Liver (tissue), 7 donors: ENCODE measurements at regions not wholly inside any gene's neighbourhood (a gene's known extent, or its start where the extent isn't known, plus 50 kb on each side); places are given as distances from the start of the nearest gene placed in this dataset.

Experiments
- DNase-seq: peaks from one replicate; pipeline ENCODE4 v3.0.0-alpha.2; 2017; ENCODE audit warnings: low spot score
- H3K27ac ChIP-seq, 2 donors: one replicate each; pipeline ENCODE4 v1.7.0; 2013; ENCODE audit warnings: inconsistent platforms in 2 of 2, low read length in 2 of 2, control low read depth in 1 of 2, low read depth in 1 of 2, mild to moderate bottlenecking in 1 of 2
- H3K27me3 ChIP-seq, 4 donors: one replicate each; pipeline versions ENCODE4 v1.6.1 to v1.7.0; 2013; ENCODE audit warnings: low read length in 3 of 4, inconsistent platforms in 1 of 4, mild to moderate bottlenecking in 1 of 4, moderate library complexity in 1 of 4; ENCODE audit not compliant: control insufficient read depth in 4 of 4, insufficient read depth in 4 of 4
- H3K36me3 ChIP-seq, 4 donors: one replicate each; pipeline versions ENCODE4 v1.6.1 to v1.7.0; 2013; ENCODE audit warnings: low read length in 3 of 4, mild to moderate bottlenecking in 3 of 4, low read depth in 1 of 4, moderate library complexity in 1 of 4; ENCODE audit not compliant: control insufficient read depth in 4 of 4, insufficient read depth in 3 of 4
- H3K4me1 ChIP-seq, 4 donors: one replicate each; pipeline versions ENCODE4 v1.6.1 to v1.7.0; 2013; ENCODE audit warnings: low read length in 3 of 4, mild to moderate bottlenecking in 3 of 4, moderate library complexity in 1 of 4; ENCODE audit not compliant: control insufficient read depth in 4 of 4, insufficient read depth in 4 of 4
- H3K4me3 ChIP-seq, 3 donors: one replicate each; pipeline versions ENCODE4 v1.6.1 to v1.7.0; 2013; ENCODE audit warnings: low read length in 3 of 3, control low read depth in 1 of 3, low read depth in 1 of 3, mild to moderate bottlenecking in 1 of 3
- H3K9ac ChIP-seq, 2 donors: one replicate each; pipeline ENCODE4 v1.7.0; 2013; ENCODE audit warnings: low read length in 2 of 2, mild to moderate bottlenecking in 2 of 2, moderate library complexity in 2 of 2, control low read depth in 1 of 2, low read depth in 1 of 2
- H3K9me3 ChIP-seq, 4 donors: one replicate each; pipeline versions ENCODE4 v1.6.1 to v1.7.0; 2013; ENCODE audit warnings: low read length in 3 of 4; ENCODE audit not compliant: control insufficient read depth in 4 of 4
- EGR1 ChIP-seq, 2 donors: IDR thresholded peaks; 2 replicates each; pipeline ENCODE4 v1.6.1; 2016 to 2018; ENCODE audit warnings: antibody characterized with exemption in 2 of 2, low read depth in 2 of 2
- FOXA2 ChIP-seq: IDR thresholded peaks from 2 replicates; pipeline ENCODE4 v1.6.1; 2016; ENCODE audit warnings: antibody characterized with exemption
- GABPA ChIP-seq, 2 donors: IDR thresholded peaks in 1 of 2; conservative IDR thresholded peaks in 1 of 2; 2 replicates each; pipeline ENCODE4 v1.6.1; 2016; ENCODE audit warnings: antibody characterized with exemption in 2 of 2, mild to moderate bottlenecking in 1 of 2, moderate library complexity in 1 of 2
- HNF4A ChIP-seq, 2 donors: conservative IDR thresholded peaks; 2 replicates each; pipeline ENCODE4 v1.6.1; 2016; ENCODE audit warnings: antibody characterized with exemption in 2 of 2, mild to moderate bottlenecking in 2 of 2
- HNF4G ChIP-seq: IDR thresholded peaks from 2 replicates; pipeline ENCODE4 v1.6.1; 2016; ENCODE audit warnings: antibody characterized with exemption
- NR2F2 ChIP-seq: IDR thresholded peaks from 2 replicates; pipeline ENCODE4 v1.6.1; 2016; ENCODE audit warnings: antibody characterized with exemption
- RXRA ChIP-seq, 2 donors: IDR thresholded peaks; 2 replicates each; pipeline ENCODE4 v1.6.1; 2017 to 2018; ENCODE audit warnings: antibody characterized with exemption in 2 of 2, mild to moderate bottlenecking in 1 of 2
- SP1 ChIP-seq: IDR thresholded peaks from 2 replicates; pipeline ENCODE4 v1.6.1; 2018; ENCODE audit warnings: antibody characterized with exemption, mild to moderate bottlenecking
- TAF1 ChIP-seq: conservative IDR thresholded peaks from 2 replicates; pipeline ENCODE4 v1.6.1; 2016; ENCODE audit warnings: antibody characterized with exemption, mild to moderate bottlenecking
- YY1 ChIP-seq: IDR thresholded peaks from 2 replicates; pipeline ENCODE4 v1.6.1; 2016; ENCODE audit warnings: antibody characterized with exemption, mild to moderate bottlenecking
- WGBS: extraction: QIAGEN DNeasy Blood & Tissue Kit; methylation state at CpG from one replicate; pipeline ENCODE4 v1.1.7; 2013; 5-methylcytosine and 5-hydroxymethylcytosine counted together
- TF ChIP-seq, protein P1 (sequence below): IDR thresholded peaks from 2 replicates; pipeline ENCODE4 v1.6.1; 2016; ENCODE audit warnings: antibody characterized with exemption
- TF ChIP-seq, protein P2 (sequence below): IDR thresholded peaks from 2 replicates; pipeline ENCODE4 v1.6.1; 2016; ENCODE audit warnings: antibody characterized with exemption
- TF ChIP-seq, protein P3 (sequence below): IDR thresholded peaks from 2 replicates; pipeline ENCODE4 v1.6.1; 2016; ENCODE audit warnings: antibody characterized with exemption, mild to moderate bottlenecking
- donor health status: healthy.
- donor health status: healthy.
- donor health status: healthy.
- donor health status: healthy.

DNA sequence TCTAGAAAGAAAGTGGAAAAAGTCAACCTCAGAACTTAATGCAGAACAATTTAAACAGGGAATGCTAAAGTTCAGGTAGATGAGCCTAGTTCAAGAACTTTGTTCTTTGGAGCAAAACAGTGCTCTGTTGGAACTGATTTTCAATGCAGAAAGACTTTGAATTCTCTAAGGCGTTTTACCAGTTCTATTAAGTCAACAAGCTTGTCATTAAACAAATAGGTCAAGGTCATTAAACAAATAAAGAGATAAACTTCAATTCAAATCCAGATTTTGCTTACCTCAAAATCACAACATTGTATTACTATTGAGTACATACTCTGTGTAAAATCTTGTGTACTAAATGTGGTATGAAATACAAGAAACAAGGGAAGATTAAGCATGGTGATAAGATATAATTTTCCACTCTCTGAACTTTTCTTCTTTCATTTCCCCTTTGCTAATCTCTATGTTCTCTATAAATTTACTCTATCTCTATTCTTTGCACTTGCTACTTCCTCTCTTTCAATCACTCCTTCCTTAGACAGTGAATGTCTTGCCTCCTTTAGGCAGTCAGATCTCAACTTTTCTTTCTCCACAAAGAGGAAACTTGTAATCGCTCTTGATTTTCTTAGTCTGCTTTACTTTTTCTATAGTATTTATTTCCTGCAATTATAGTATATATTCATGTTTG lies 160.8 kb upstream of the KHDRBS2 start (continued):
- TF ChIP-seq, protein P1, sequence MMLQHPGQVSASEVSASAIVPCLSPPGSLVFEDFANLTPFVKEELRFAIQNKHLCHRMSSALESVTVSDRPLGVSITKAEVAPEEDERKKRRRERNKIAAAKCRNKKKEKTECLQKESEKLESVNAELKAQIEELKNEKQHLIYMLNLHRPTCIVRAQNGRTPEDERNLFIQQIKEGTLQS: no peak
- no peak for TF ChIP-seq HNF4G

- Histone ChIP-seq H3K27ac (no peak overlapping the region), H3K9ac (no peak overlapping the region), H3K9me3 (peaks cover 0 to 2% (median 0%) of the 10 kb centered on the region in 4 donors), H3K27me3 (no peaks in the 10 kb centered on the region), H3K36me3 (no peaks in the 10 kb centered on the region), H3K4me3 (no peak overlapping the region), H3K4me1 (no peaks in the 10 kb centered on the region)
- TF ChIP-seq RXRA (IDR thresholded peaks at IDR 0.05) (no peak), HNF4A (conservative IDR thresholded peaks at IDR 0.05) (no peak)
- WGBS: 77% methylated on average over 9 of the region's 9 CpGs
- DNase-seq: no peak
Measured at GRCh38 chr6:62445521-62445920, 159.5 kb upstream of the KHDRBS2 start.

GRCh38 chr6:62441182-62441581 lies 155.2 kb upstream of the KHDRBS2 start:
- H3K27ac ChIP-seq: no peak overlapping the region
- H3K4me3 ChIP-seq: no peak overlapping the region
- WGBS: 78% methylated on average over 1 of the region's 1 CpG
- no peaks in the 10 kb centered on the region for H3K27me3 ChIP-seq
- H3K4me1 ChIP-seq: no peaks in the 10 kb centered on the region
- H3K36me3 ChIP-seq: no peaks in the 10 kb centered on the region
- no peak for DNase-seq
- H3K9ac ChIP-seq: no peak overlapping the region
- TF ChIP-seq, protein P2, sequence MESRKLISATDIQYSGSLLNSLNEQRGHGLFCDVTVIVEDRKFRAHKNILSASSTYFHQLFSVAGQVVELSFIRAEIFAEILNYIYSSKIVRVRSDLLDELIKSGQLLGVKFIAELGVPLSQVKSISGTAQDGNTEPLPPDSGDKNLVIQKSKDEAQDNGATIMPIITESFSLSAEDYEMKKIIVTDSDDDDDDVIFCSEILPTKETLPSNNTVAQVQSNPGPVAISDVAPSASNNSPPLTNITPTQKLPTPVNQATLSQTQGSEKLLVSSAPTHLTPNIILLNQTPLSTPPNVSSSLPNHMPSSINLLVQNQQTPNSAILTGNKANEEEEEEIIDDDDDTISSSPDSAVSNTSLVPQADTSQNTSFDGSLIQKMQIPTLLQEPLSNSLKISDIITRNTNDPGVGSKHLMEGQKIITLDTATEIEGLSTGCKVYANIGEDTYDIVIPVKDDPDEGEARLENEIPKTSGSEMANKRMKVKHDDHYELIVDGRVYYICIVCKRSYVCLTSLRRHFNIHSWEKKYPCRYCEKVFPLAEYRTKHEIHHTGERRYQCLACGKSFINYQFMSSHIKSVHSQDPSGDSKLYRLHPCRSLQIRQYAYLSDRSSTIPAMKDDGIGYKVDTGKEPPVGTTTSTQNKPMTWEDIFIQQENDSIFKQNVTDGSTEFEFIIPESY: no peak
- no peak for TF ChIP-seq NR2F2
- TF ChIP-seq SP1: no peak
- H3K9me3 ChIP-seq: peaks cover 0 to 8% (median 2%) of the 10 kb centered on the region in 4 donors

DNA sequence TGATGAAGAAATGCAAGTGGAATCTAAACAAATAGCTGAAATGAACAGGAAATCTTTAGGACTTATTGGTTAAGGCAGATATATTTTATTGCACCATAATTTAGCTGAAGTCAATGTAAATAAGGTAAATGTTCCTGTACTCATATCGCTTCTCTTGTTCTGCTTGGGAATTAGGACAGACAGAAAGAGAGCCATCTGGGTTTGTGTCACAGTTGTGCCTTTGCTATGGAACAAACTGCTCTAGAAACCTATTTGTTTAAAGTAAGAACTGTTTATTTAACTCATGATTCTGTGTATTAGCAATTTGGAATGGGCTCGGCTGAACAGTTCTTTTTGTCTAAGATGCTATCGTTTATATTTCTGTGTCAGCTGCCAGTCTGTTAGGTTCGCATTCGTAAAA lies 143.8 kb upstream of the KHDRBS2 start:
- WGBS: 80% methylated on average over 5 of the region's 5 CpGs
- DNase-seq: no peak
- Histone ChIP-seq H3K9ac (no peak overlapping the region), H3K9me3 (no peaks in the 10 kb centered on the region), H3K27ac (no peak overlapping the region), H3K27me3 (no peaks in the 10 kb centered on the region), H3K36me3 (no peaks in the 10 kb centered on the region), H3K4me1 (no peaks in the 10 kb centered on the region), H3K4me3 (no peak overlapping the region)
- TF ChIP-seq TAF1 (no peak), GABPA (IDR thresholded peaks at IDR 0.05 in 1 of 2, conservative IDR thresholded peaks at IDR 0.05 in 1 of 2) (no peak), EGR1 (IDR thresholded peaks at IDR 0.05; ENCODE audit: low read depth in 2 of 2) (no peak), NR2F2 (no peak), YY1 (no peak), FOXA2 (no peak), HNF4A (conservative IDR thresholded peaks at IDR 0.05) (no peak)
- TF ChIP-seq, protein P2: no peak
- TF ChIP-seq, protein P1: no peak
- TF ChIP-seq, protein P3, sequence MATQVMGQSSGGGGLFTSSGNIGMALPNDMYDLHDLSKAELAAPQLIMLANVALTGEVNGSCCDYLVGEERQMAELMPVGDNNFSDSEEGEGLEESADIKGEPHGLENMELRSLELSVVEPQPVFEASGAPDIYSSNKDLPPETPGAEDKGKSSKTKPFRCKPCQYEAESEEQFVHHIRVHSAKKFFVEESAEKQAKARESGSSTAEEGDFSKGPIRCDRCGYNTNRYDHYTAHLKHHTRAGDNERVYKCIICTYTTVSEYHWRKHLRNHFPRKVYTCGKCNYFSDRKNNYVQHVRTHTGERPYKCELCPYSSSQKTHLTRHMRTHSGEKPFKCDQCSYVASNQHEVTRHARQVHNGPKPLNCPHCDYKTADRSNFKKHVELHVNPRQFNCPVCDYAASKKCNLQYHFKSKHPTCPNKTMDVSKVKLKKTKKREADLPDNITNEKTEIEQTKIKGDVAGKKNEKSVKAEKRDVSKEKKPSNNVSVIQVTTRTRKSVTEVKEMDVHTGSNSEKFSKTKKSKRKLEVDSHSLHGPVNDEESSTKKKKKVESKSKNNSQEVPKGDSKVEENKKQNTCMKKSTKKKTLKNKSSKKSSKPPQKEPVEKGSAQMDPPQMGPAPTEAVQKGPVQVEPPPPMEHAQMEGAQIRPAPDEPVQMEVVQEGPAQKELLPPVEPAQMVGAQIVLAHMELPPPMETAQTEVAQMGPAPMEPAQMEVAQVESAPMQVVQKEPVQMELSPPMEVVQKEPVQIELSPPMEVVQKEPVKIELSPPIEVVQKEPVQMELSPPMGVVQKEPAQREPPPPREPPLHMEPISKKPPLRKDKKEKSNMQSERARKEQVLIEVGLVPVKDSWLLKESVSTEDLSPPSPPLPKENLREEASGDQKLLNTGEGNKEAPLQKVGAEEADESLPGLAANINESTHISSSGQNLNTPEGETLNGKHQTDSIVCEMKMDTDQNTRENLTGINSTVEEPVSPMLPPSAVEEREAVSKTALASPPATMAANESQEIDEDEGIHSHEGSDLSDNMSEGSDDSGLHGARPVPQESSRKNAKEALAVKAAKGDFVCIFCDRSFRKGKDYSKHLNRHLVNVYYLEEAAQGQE: no peak
